ENCODE measurements at regions not wholly inside any gene's neighbourhood (a gene's known extent, or its start where the extent isn't known, plus 50 kb on each side); places are given as distances from the start of the nearest gene placed in this dataset.

DNA sequence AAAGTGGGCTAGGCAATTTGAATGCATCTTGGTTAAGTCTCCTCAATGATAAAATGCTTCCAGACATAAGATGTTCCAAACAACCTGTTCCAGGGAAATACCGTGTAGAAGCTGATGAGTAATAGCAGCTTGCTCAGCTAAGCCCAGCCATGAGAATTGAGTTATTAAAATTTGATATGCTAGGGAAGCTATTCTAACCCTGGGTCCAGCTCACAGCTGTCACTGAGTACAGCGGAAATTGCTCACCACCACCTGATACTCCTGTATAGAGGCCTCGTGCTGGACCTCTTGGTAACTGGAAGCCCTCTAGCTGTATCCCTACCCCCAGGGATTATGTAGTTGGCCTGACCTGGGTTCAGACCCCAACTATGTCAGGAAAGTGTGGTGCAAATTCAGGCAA lies 521.3 kb upstream of the TRPC7 start:
- TF ChIP-seq, protein P1, sequence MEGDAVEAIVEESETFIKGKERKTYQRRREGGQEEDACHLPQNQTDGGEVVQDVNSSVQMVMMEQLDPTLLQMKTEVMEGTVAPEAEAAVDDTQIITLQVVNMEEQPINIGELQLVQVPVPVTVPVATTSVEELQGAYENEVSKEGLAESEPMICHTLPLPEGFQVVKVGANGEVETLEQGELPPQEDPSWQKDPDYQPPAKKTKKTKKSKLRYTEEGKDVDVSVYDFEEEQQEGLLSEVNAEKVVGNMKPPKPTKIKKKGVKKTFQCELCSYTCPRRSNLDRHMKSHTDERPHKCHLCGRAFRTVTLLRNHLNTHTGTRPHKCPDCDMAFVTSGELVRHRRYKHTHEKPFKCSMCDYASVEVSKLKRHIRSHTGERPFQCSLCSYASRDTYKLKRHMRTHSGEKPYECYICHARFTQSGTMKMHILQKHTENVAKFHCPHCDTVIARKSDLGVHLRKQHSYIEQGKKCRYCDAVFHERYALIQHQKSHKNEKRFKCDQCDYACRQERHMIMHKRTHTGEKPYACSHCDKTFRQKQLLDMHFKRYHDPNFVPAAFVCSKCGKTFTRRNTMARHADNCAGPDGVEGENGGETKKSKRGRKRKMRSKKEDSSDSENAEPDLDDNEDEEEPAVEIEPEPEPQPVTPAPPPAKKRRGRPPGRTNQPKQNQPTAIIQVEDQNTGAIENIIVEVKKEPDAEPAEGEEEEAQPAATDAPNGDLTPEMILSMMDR (IDR thresholded peaks at IDR 0.05; ENCODE audit: low read length) = no peak
- TF ChIP-seq EZH2 (optimal IDR thresholded peaks at IDR 0.05; ENCODE audit: low read depth, low read length) (no peak), EZH2phosphoT487 (IDR thresholded peaks at IDR 0.05; ENCODE audit: low read length) (no peak)
